ENCODE measurements at regions not wholly inside any gene's neighbourhood (a gene's known extent, or its start where the extent isn't known, plus 50 kb on each side); places are given as distances from the start of the nearest gene placed in this dataset.

GRCh38 chr9:2332663-2333062 is 288.9 kb upstream of the VLDLR start:
- Mint-ChIP-seq H3K4me1 (ENCODE audit: low read depth) (no peaks in the 10 kb centered on the region), H3K27me3 (peaks cover 13% of the 10 kb centered on the region), H3K36me3 (ENCODE audit: low read depth) (no peaks in the 10 kb centered on the region), H3K27ac (no peak overlapping the region), H3K9me3 (peaks cover 3% of the 10 kb centered on the region), H3K4me3 (no peak overlapping the region)
- H3K36me3 ChIP-seq (ENCODE audit: insufficient read depth, low read length), result no peaks in the 10 kb centered on the region
- no peak for ATAC-seq (ENCODE audit: poor library complexity)
- TF ChIP-seq CTCF (IDR thresholded peaks at IDR 0.05), result no peak
- H3K27me3 ChIP-seq (ENCODE audit: control insufficient read depth in 1 of 2, insufficient read depth in 2 of 2, low read length in 2 of 2), result no peaks in the 10 kb centered on the region
- ChIA-PET POLR2A (no interaction called here), CTCF (no interaction called here)
- no peak overlapping the region for H3K4me3 ChIP-seq (ENCODE audit: low read length)
- H3K4me1 ChIP-seq (ENCODE audit: insufficient read depth, low read length), result no peaks in the 10 kb centered on the region
- intact Hi-C loops (cut with DNase I, micrococcal nuclease), result no loop called here
- H3K9me3 ChIP-seq (ENCODE audit: control insufficient read depth in 1 of 2, insufficient read depth in 1 of 2, low read length in 2 of 2), result no peaks in the 10 kb centered on the region
- H3K27ac ChIP-seq (ENCODE audit: low read depth in 1 of 2, low read length in 2 of 2), result no peak overlapping the region
- no peak for DNase-seq

DNA sequence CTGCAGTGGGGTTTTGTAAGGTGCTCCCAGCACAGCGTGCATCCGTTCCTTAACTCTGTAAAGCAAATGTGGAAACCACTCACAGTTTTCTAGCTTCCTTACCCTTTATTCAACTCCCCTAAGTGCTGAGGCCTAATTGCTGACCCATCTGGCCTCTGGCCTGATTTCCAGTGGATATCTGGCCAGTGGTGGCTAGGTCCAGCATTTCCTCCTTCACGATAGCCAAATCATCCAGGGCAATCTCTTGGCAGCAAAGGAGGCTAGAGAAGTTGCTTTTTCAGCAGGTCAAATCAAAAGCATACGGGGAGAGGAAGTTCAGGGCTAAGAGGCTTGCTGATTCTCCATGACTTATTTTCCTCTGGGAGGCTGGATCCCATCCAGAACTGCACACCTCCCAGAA is 286.3 kb upstream of the VLDLR start:
- H3K36me3 Mint-ChIP-seq (ENCODE audit: low read depth), result no peaks in the 10 kb centered on the region
- no peaks in the 10 kb centered on the region for H3K4me1 Mint-ChIP-seq (ENCODE audit: low read depth)
- Histone ChIP-seq H3K27ac (ENCODE audit: low read depth in 1 of 2, low read length in 2 of 2) (no peak overlapping the region), H3K9me3 (ENCODE audit: control insufficient read depth in 1 of 2, insufficient read depth in 1 of 2, low read length in 2 of 2) (no peaks in the 10 kb centered on the region), H3K4me1 (ENCODE audit: insufficient read depth, low read length) (no peaks in the 10 kb centered on the region), H3K4me3 (ENCODE audit: low read length) (no peak overlapping the region), H3K27me3 (ENCODE audit: control insufficient read depth in 1 of 2, insufficient read depth in 2 of 2, low read length in 2 of 2) (no peaks in the 10 kb centered on the region), H3K36me3 (ENCODE audit: insufficient read depth, low read length) (no peaks in the 10 kb centered on the region)
- ATAC-seq (ENCODE audit: poor library complexity), result no peak
- POLR2A ChIA-PET, result no interaction called here
- CTCF ChIA-PET, result no interaction called here
- intact Hi-C loops (cut with DNase I, micrococcal nuclease), result no loop called here
- no peak for DNase-seq
- H3K4me3 Mint-ChIP-seq, result no peak overlapping the region
- no peak overlapping the region for H3K27ac Mint-ChIP-seq
- no peak for TF ChIP-seq CTCF (IDR thresholded peaks at IDR 0.05)
- H3K27me3 Mint-ChIP-seq, result peaks cover 13% of the 10 kb centered on the region
- H3K9me3 Mint-ChIP-seq, result peaks cover 3% of the 10 kb centered on the region

GRCh38 chr9:2336055-2336454 is 285.5 kb upstream of the VLDLR start:
- H3K36me3 Mint-ChIP-seq (ENCODE audit: low read depth), result no peaks in the 10 kb centered on the region
- Histone ChIP-seq H3K36me3 (ENCODE audit: insufficient read depth, low read length) (no peaks in the 10 kb centered on the region), H3K4me3 (ENCODE audit: low read length) (no peak overlapping the region), H3K27me3 (ENCODE audit: control insufficient read depth in 1 of 2, insufficient read depth in 2 of 2, low read length in 2 of 2) (no peaks in the 10 kb centered on the region), H3K27ac (ENCODE audit: low read depth in 1 of 2, low read length in 2 of 2) (no peak overlapping the region), H3K9me3 (ENCODE audit: control insufficient read depth in 1 of 2, insufficient read depth in 1 of 2, low read length in 2 of 2) (no peaks in the 10 kb centered on the region), H3K4me1 (ENCODE audit: insufficient read depth, low read length) (no peaks in the 10 kb centered on the region)
- ATAC-seq (ENCODE audit: poor library complexity) (no peak), DNase-seq (no peak)
- H3K27ac Mint-ChIP-seq, result no peak overlapping the region
- H3K4me3 Mint-ChIP-seq, result no peak overlapping the region
- no peaks in the 10 kb centered on the region for H3K9me3 Mint-ChIP-seq
- intact Hi-C loops (cut with DNase I, micrococcal nuclease), result no loop called here
- ChIA-PET POLR2A (no interaction called here), CTCF (no interaction called here)
- TF ChIP-seq CTCF (IDR thresholded peaks at IDR 0.05), result no peak
- peaks cover 7% of the 10 kb centered on the region for H3K27me3 Mint-ChIP-seq
- no peaks in the 10 kb centered on the region for H3K4me1 Mint-ChIP-seq (ENCODE audit: low read depth)

Data from CD4-positive, alpha-beta T cell (primary cell).